Cardiac fibroblast (primary cell): ENCODE measurements at regions not wholly inside any gene's neighbourhood (a gene's known extent, or its start where the extent isn't known, plus 50 kb on each side); places are given as distances from the start of the nearest gene placed in this dataset.
"Not testable (repeated sequence)": the region's sequence is repeated elsewhere in the genome, so short reads cannot be mapped to it uniquely, and the experiment has no call there.

Experiments
- DNase-seq, 2 donors: peaks; one replicate each; pipeline versions ENCODE4 v3.0.0 to v3.0.0-alpha.2; 2010; ENCODE audit warnings: low read depth in 2 of 2
- H3K4me3 ChIP-seq, 2 donors: replicated peaks in 1 of 2; 1 replicate in 1 of 2; 2 replicates in 1 of 2; pipeline ENCODE4 v1.5.1; 2011; ENCODE audit warnings: low read depth in 2 of 2, low read length in 2 of 2, mild to moderate bottlenecking in 2 of 2, moderate library complexity in 1 of 2
- TF ChIP-seq, protein P1 (sequence below): IDR thresholded peaks from one replicate; pipeline ENCODE4 v1.5.1; 2011; ENCODE audit warnings: low read depth, mild to moderate bottlenecking, low read length, inconsistent platforms

DNA sequence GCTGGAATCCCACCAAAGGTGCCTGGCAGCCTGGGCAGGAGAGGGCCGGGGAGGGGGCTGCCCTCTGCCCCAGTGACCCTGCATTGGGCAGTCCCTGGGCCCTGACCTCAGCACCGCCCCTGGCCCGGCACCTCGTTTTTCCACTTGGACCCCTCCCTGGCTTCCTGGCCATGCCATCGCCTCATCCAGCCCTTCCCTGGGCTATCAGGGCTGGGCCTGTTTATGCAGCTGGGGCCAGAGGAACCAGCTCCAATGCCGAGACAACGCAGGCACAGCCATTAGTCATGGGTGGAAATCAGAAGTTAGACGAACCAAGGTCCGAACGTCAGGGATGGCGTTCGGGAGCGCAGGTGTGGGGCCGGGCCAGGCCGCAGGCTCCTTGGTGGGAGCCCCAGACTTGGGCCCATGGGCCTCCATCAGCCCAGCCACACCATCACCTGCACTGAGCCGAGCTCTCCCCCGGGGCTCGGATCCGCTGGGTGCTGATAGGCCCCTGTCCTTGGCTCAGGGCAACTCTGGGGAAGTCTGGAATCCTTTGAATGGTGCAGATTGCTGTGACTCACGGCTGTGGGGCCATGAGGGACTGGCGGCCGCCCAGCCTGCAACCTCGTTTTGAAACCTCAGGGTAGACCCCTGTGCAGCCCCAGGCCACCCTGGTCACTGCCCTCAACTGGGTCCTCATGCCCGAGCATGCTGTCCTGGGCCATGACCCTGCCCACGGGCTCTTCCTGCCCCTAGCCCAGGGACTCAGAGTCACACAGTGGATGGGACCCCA, 169.4 kb downstream of the KIF26A start:
- no peak overlapping the region for H3K4me3 ChIP-seq
- TF ChIP-seq, protein P1, sequence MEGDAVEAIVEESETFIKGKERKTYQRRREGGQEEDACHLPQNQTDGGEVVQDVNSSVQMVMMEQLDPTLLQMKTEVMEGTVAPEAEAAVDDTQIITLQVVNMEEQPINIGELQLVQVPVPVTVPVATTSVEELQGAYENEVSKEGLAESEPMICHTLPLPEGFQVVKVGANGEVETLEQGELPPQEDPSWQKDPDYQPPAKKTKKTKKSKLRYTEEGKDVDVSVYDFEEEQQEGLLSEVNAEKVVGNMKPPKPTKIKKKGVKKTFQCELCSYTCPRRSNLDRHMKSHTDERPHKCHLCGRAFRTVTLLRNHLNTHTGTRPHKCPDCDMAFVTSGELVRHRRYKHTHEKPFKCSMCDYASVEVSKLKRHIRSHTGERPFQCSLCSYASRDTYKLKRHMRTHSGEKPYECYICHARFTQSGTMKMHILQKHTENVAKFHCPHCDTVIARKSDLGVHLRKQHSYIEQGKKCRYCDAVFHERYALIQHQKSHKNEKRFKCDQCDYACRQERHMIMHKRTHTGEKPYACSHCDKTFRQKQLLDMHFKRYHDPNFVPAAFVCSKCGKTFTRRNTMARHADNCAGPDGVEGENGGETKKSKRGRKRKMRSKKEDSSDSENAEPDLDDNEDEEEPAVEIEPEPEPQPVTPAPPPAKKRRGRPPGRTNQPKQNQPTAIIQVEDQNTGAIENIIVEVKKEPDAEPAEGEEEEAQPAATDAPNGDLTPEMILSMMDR = no peak
- no peak for DNase-seq

GRCh38 chr14:104308534-104308933, 170.1 kb downstream of the KIF26A start:
- not testable (repeated sequence) for DNase-seq, H3K4me3 ChIP-seq

DNA sequence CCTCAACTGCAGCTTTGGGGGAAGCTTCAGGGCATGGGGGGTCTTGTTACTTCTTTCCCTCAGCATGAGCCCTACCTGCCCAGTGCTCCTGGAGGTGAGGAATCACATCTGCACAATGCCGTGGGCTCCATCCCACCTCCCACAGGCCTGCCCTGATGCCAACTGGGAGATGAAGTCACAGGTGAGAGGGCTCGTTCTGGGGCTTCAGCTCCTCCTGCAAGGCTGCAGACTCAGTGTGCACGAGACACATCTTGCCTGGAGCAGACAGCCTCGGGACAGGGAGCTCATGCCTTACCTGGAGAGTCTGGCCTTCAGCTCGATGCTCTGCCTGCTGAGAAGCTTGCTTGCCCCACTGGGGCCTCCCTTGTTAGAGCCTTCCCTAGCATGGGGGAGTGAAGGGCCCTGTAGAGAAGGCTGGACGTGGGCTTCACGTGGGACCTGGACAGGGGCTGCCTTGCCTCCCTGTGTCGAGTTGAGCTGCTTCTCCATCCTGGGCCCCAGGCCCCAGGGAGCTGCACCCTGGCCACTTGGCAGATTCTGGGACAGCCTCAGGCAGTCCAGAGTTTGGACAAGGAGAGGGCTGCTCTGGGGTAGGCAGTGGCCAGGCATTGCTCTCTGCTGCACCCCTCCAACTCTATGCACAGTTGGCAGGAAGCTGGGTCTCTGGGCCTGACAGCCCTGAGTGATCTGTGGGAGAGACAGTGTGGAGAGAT, 171.4 kb downstream of the KIF26A start:
- TF ChIP-seq, protein P1 = no peak
- no peak for DNase-seq
- no peak overlapping the region for H3K4me3 ChIP-seq

DNA sequence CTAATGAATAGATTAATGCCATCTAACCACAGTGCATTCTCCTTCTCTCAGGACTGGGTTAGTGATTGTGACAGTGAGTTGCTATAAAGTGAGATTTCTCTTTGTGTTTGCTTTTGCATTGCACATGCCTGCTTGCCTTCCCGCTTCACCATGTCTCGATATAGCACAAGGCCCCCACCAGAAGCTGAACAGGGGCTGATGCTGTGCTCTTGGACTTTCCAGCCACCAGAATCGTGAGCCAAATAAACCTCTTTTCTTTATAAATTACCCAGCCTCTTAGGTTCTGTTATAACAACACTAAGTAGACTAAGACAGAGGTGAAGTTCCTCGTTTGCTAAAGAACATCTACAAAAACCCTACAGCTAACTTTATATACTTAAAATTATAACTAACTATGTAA, 173.0 kb downstream of the KIF26A start:
- no peak for DNase-seq
- H3K4me3 ChIP-seq = no peak overlapping the region
- TF ChIP-seq, protein P1 = no peak

- no peak for DNase-seq
- H3K4me3 ChIP-seq = no peak overlapping the region
- TF ChIP-seq, protein P1 = no peak
Measured at GRCh38 chr14:104313674-104314073, 175.3 kb downstream of the KIF26A start.

DNA sequence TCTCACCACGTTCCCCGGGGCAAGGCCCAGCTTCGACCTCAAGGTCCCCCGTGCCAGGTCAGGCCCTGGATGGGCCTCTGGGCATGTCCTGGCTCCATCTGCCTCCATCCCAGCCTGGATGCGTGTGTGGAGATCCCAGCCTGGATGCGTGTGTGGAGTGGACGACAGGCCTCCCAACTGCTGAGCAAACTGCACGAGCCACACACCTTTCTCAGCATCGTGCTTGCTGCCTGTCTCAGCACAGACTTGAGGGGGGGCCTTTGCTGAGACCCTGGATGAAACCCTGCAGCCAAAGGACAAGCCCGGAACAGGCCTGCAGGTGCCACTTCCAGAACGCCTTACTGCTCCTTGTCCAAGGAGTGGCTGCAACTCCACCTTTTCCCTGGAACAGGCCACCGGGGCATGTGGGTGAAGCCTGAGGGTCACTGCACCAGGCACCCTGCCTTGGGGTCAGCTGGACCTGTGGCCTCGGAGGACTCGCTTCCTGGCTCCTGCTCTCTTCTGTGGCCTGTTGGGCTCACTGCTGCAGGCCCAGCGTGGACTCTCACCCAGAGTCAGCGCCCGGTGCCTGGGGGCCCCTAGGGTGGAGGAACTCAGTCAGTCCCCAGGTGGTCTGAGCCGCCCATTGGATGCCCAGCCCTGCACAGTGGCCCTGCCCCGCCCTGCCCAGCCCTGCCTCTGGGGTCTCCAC, 176.0 kb downstream of the KIF26A start:
- H3K4me3 ChIP-seq = no peak overlapping the region
- TF ChIP-seq, protein P1 = no peak
- DNase-seq = no peak

- H3K4me3 ChIP-seq = no peak overlapping the region
- TF ChIP-seq, protein P1 = no peak
- no peak for DNase-seq
Measured at GRCh38 chr14:104315169-104315568, 176.8 kb downstream of the KIF26A start.
